ENCODE measurements at regions not wholly inside any gene's neighbourhood (a gene's known extent, or its start where the extent isn't known, plus 50 kb on each side); places are given as distances from the start of the nearest gene placed in this dataset.

- Histone ChIP-seq H3K27me3 (ENCODE audit: insufficient read depth, low read length) (no peaks in the 10 kb centered on the region), H3K4me1 (ENCODE audit: insufficient read depth, low read length) (no peaks in the 10 kb centered on the region), H3K27ac (ENCODE audit: low read length) (no peak overlapping the region), H3K9ac (ENCODE audit: low read depth, low read length) (no peak overlapping the region), H3K36me3 (ENCODE audit: insufficient read depth, low read depth, low read length) (no peaks in the 10 kb centered on the region), H3K9me3 (ENCODE audit: insufficient read depth, low read depth, low read length) (no peaks in the 10 kb centered on the region), H3K4me3 (ENCODE audit: low read length) (no peak overlapping the region)
These were observed 152.2 kb downstream of the TMEM161B start for GRCh38 chr5:88116396-88116795.

GRCh38 chr5:88115211-88115610 is 153.4 kb downstream of the TMEM161B start:
- H3K9ac ChIP-seq (ENCODE audit: low read depth, low read length) = no peak overlapping the region
- no peak overlapping the region for H3K27ac ChIP-seq (ENCODE audit: low read length)
- no peaks in the 10 kb centered on the region for H3K4me1 ChIP-seq (ENCODE audit: insufficient read depth, low read length)
- H3K27me3 ChIP-seq (ENCODE audit: insufficient read depth, low read length) = no peaks in the 10 kb centered on the region
- no peaks in the 10 kb centered on the region for H3K9me3 ChIP-seq (ENCODE audit: insufficient read depth, low read depth, low read length)
- no peaks in the 10 kb centered on the region for H3K36me3 ChIP-seq (ENCODE audit: insufficient read depth, low read depth, low read length)
- no peak overlapping the region for H3K4me3 ChIP-seq (ENCODE audit: low read length)

- no peak overlapping the region for H3K4me3 ChIP-seq (ENCODE audit: low read length)
- H3K27me3 ChIP-seq (ENCODE audit: insufficient read depth, low read length) = no peaks in the 10 kb centered on the region
- H3K4me1 ChIP-seq (ENCODE audit: insufficient read depth, low read length) = no peaks in the 10 kb centered on the region
These were observed 155.2 kb downstream of the TMEM161B start for GRCh38 chr5:88113429-88113828.

DNA sequence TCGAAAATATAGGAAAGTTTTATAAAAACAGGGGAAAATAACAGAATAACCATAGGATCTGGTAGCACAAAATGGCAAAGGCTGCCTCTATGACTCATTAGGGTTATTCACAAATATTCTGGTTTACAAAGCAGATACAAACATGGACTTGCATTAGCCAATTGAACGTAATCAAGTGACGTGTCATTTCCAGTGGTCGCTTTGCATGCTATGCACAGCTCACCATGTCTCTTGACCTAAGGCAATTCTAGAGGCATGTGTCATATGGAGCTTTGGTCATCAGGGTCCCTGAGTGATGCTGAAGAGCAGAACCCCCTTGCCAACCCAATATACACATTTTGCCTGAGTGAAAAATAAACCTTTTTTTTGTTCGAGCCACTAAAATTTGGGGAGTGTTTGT is 158.8 kb downstream of the TMEM161B start:
- Histone ChIP-seq H3K4me3 (ENCODE audit: low read length) (no peak overlapping the region), H3K9me3 (ENCODE audit: insufficient read depth, low read depth, low read length) (no peaks in the 10 kb centered on the region), H3K27me3 (ENCODE audit: insufficient read depth, low read length) (no peaks in the 10 kb centered on the region), H3K36me3 (ENCODE audit: insufficient read depth, low read depth, low read length) (no peaks in the 10 kb centered on the region), H3K4me1 (ENCODE audit: insufficient read depth, low read length) (no peaks in the 10 kb centered on the region), H3K27ac (ENCODE audit: low read length) (no peak overlapping the region), H3K9ac (ENCODE audit: low read depth, low read length) (no peak overlapping the region)

More at GRCh38 chr5:88113429-88113828, 155.2 kb downstream of the TMEM161B start:
- H3K9ac ChIP-seq (ENCODE audit: low read depth, low read length) = no peak overlapping the region
- no peaks in the 10 kb centered on the region for H3K36me3 ChIP-seq (ENCODE audit: insufficient read depth, low read depth, low read length)
- no peaks in the 10 kb centered on the region for H3K9me3 ChIP-seq (ENCODE audit: insufficient read depth, low read depth, low read length)
- H3K27ac ChIP-seq (ENCODE audit: low read length) = no peak overlapping the region

DNA sequence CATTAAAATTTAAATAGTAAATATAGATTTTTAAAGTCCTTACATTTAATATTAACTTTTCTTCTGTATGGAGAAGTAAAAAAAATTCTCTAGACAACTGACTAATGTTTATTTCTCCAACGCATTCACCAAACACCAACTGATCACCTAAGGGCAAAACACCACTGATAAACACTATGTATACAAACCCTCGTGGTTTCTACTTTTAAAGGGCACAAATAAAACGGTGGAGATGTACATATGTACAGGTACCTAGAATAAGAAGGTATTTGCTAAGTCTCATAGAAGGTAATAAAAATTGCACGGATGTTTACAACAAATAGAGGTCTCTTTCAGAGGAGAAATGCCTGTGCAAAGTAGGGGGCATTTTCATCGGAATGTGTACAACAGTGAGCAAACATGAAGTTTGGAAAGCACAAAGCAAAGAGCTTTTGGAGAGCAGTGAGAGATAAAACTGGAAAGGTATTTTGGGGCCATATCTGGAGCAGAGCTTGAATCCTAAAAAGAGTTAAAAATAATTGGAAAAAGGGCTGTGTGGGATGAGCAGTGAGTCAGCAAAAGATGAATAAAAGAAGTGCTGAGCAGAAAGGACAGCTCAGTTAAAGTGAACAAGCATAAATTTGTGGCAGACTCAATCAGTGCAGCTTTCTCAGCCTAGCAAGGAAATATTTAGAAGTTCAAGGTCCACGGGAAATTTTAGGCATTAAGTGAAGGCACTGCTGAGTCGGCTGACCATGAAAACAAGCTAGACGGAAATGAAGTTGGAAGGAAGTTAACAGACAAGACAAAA is 160.0 kb downstream of the TMEM161B start:
- Histone ChIP-seq H3K4me3 (ENCODE audit: low read length) (no peak overlapping the region), H3K27ac (ENCODE audit: low read length) (no peak overlapping the region), H3K36me3 (ENCODE audit: insufficient read depth, low read depth, low read length) (no peaks in the 10 kb centered on the region), H3K27me3 (ENCODE audit: insufficient read depth, low read length) (no peaks in the 10 kb centered on the region), H3K9ac (ENCODE audit: low read depth, low read length) (no peak overlapping the region), H3K9me3 (ENCODE audit: insufficient read depth, low read depth, low read length) (no peaks in the 10 kb centered on the region), H3K4me1 (ENCODE audit: insufficient read depth, low read length) (no peaks in the 10 kb centered on the region)

- no peak overlapping the region for H3K27ac ChIP-seq (ENCODE audit: low read length)
- H3K9me3 ChIP-seq (ENCODE audit: insufficient read depth, low read depth, low read length) = no peaks in the 10 kb centered on the region
- H3K27me3 ChIP-seq (ENCODE audit: insufficient read depth, low read length) = no peaks in the 10 kb centered on the region
- H3K9ac ChIP-seq (ENCODE audit: low read depth, low read length) = no peak overlapping the region
- peaks cover 19% of the 10 kb centered on the region for H3K4me1 ChIP-seq (ENCODE audit: insufficient read depth, low read length)
- no peaks in the 10 kb centered on the region for H3K36me3 ChIP-seq (ENCODE audit: insufficient read depth, low read depth, low read length)
- H3K4me3 ChIP-seq (ENCODE audit: low read length) = no peak overlapping the region
These were observed 173.6 kb downstream of the TMEM161B start for GRCh38 chr5:88094906-88095496.

- H3K36me3 ChIP-seq (ENCODE audit: insufficient read depth, low read depth, low read length) = no peaks in the 10 kb centered on the region
- H3K9me3 ChIP-seq (ENCODE audit: insufficient read depth, low read depth, low read length) = no peaks in the 10 kb centered on the region
- peaks cover 19% of the 10 kb centered on the region for H3K4me1 ChIP-seq (ENCODE audit: insufficient read depth, low read length)
- no peak overlapping the region for H3K4me3 ChIP-seq (ENCODE audit: low read length)
- no peaks in the 10 kb centered on the region for H3K27me3 ChIP-seq (ENCODE audit: insufficient read depth, low read length)
- no peak overlapping the region for H3K9ac ChIP-seq (ENCODE audit: low read depth, low read length)
- no peak overlapping the region for H3K27ac ChIP-seq (ENCODE audit: low read length)
These were observed 174.2 kb downstream of the TMEM161B start for GRCh38 chr5:88094403-88094802.

DNA sequence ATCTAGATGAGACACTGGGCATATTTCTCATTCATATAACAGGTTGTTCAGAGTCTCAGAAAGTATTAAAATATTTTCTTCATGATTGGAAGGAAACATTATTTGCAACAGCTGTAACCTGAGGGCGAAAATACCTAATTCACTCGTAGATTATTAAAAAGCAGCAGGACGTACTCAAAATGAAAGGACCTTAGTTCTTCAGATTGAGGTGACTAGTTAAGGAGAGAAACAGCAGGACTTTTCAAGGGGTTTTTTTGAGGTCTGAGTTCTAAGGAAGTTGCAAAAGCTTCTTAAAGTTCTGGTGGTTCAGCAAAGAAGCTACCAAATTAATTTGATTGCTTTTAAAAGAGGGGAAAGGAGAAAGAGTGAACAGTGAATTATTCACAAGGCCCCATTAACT is 174.9 kb downstream of the TMEM161B start:
- Histone ChIP-seq H3K4me1 (ENCODE audit: insufficient read depth, low read length) (peaks cover 19% of the 10 kb centered on the region), H3K9ac (ENCODE audit: low read depth, low read length) (no peak overlapping the region), H3K27me3 (ENCODE audit: insufficient read depth, low read length) (no peaks in the 10 kb centered on the region), H3K9me3 (ENCODE audit: insufficient read depth, low read depth, low read length) (no peaks in the 10 kb centered on the region), H3K27ac (ENCODE audit: low read length) (no peak overlapping the region), H3K4me3 (ENCODE audit: low read length) (no peak overlapping the region), H3K36me3 (ENCODE audit: insufficient read depth, low read depth, low read length) (no peaks in the 10 kb centered on the region)

DNA sequence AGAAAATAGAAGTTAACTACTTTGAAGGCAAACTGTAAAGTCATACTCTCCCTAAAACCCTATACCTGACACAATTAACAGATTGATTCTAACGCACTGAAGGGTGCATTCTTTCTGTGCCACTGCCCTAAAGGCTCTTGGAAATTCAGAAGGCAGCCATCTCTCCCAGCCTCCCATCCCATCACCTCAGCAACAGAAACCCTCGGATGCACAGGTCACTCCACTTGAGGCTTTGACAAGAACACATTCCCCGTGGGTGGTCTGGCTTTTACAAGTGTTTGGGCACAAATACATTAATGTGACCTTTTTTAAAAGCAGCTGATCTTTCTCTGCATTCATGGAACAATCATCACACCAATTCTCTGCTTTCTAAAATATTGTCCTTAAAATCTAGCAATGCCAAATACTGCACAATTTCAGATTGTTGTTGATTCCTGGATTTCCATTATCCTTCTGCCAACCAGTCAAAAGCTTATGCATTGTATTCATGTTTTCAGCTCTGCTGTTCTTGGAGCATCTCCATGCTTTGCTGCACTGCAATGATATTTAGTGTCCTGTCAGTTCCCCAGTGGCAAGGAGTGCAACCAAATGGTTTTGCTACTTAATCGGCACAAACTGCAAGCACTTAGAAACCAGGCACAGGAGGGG is 175.6 kb downstream of the TMEM161B start:
- H3K27ac ChIP-seq (ENCODE audit: low read length) = no peak overlapping the region
- no peaks in the 10 kb centered on the region for H3K36me3 ChIP-seq (ENCODE audit: insufficient read depth, low read depth, low read length)
- H3K4me3 ChIP-seq (ENCODE audit: low read length) = no peak overlapping the region
- peaks cover 19% of the 10 kb centered on the region for H3K4me1 ChIP-seq (ENCODE audit: insufficient read depth, low read length)
- H3K9ac ChIP-seq (ENCODE audit: low read depth, low read length) = no peak overlapping the region
- H3K9me3 ChIP-seq (ENCODE audit: insufficient read depth, low read depth, low read length) = no peaks in the 10 kb centered on the region
- no peaks in the 10 kb centered on the region for H3K27me3 ChIP-seq (ENCODE audit: insufficient read depth, low read length)

- no peak overlapping the region for H3K9ac ChIP-seq (ENCODE audit: low read depth, low read length)
These were observed 176.3 kb downstream of the TMEM161B start for GRCh38 chr5:88092358-88092757.

GRCh38 chr5:88090506-88090905 is 178.1 kb downstream of the TMEM161B start:
- Histone ChIP-seq H3K4me3 (ENCODE audit: low read length) (no peak overlapping the region), H3K4me1 (ENCODE audit: insufficient read depth, low read length) (peaks cover 19% of the 10 kb centered on the region), H3K9ac (ENCODE audit: low read depth, low read length) (no peak overlapping the region), H3K36me3 (ENCODE audit: insufficient read depth, low read depth, low read length) (no peaks in the 10 kb centered on the region), H3K27ac (ENCODE audit: low read length) (no peak overlapping the region), H3K9me3 (ENCODE audit: insufficient read depth, low read depth, low read length) (no peaks in the 10 kb centered on the region), H3K27me3 (ENCODE audit: insufficient read depth, low read length) (no peaks in the 10 kb centered on the region)

More at GRCh38 chr5:88092358-88092757, 176.3 kb downstream of the TMEM161B start:
- no peaks in the 10 kb centered on the region for H3K36me3 ChIP-seq (ENCODE audit: insufficient read depth, low read depth, low read length)
- no peak overlapping the region for H3K27ac ChIP-seq (ENCODE audit: low read length)
- H3K9me3 ChIP-seq (ENCODE audit: insufficient read depth, low read depth, low read length) = no peaks in the 10 kb centered on the region
- H3K27me3 ChIP-seq (ENCODE audit: insufficient read depth, low read length) = no peaks in the 10 kb centered on the region
- no peak overlapping the region for H3K4me3 ChIP-seq (ENCODE audit: low read length)
- peaks cover 19% of the 10 kb centered on the region for H3K4me1 ChIP-seq (ENCODE audit: insufficient read depth, low read length)

All from iPS-20b (cell line).